ENCODE measurements at regions not wholly inside any gene's neighbourhood (a gene's known extent, or its start where the extent isn't known, plus 50 kb on each side); places are given as distances from the start of the nearest gene placed in this dataset.

DNA sequence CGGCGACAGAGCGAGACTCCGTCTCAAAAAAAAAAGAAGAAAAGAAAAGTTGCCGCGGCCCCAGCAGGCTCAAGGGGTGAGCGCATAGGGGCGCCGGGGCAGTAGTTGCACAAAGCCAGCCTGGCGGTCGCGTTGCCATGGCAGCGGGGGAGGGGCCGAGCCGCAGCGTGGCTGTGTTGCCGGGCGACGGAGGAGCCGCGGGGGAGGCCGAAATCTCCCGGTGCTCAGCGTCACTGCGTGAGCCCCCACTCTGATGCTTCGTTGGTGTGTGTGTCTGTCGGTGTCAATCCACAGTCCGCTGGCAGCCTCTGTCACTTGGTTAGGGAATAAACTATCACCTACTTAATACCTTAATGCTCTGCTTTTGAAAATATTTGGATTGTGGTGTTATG lies 82.9 kb upstream of the C1QTNF9B start:
- Histone ChIP-seq H3K9ac (ENCODE audit: low read depth in 1 of 2, low read length in 2 of 2) (peak overlapping the region; percentile 24 to 48), H3K4me1 (ENCODE audit: control insufficient read depth in 1 of 2, insufficient read depth in 2 of 2, low read length in 2 of 2) (peaks cover 6 to 10% of the 10 kb centered on the region in 2 donors), H3K27me3 (ENCODE audit: control insufficient read depth in 1 of 2, insufficient read depth in 2 of 2, low read length in 2 of 2) (peaks cover 11 to 12% of the 10 kb centered on the region in 2 donors), H3K9me3 (ENCODE audit: control insufficient read depth in 1 of 2, low read length in 2 of 2) (no peaks in the 10 kb centered on the region), H3K36me3 (ENCODE audit: control insufficient read depth in 1 of 2, insufficient read depth in 2 of 2, low read length in 2 of 2) (no peaks in the 10 kb centered on the region), H3K27ac (ENCODE audit: low read depth, low read length) (peak overlapping the region; percentile 4), H3K4me3 (ENCODE audit: low read depth in 1 of 2, low read length in 2 of 2) (peak overlapping the region; percentile 69 to 74)

DNA sequence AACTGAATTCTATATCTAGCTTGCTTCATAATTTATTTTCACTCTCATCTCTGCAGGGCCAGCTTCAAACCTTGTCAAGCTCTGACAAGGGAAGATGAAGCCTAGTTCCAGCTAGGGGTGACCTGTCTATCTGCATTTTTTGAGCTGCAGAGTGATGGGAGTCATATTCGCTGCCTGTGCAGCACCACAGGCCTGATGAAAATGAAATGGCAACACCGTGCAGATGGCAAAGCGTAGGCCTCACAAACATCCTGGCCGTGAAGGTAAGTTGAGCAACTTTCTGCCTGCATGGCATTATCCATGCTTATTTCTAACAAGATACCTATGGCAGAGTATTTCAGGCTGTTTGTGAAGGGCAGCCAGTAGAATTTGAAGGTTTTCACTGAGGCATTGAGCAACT lies 86.4 kb upstream of the C1QTNF9B start:
- Histone ChIP-seq H3K4me1 (ENCODE audit: control insufficient read depth in 1 of 2, insufficient read depth in 2 of 2, low read length in 2 of 2) (peaks cover 9 to 10% of the 10 kb centered on the region in 2 donors), H3K27ac (ENCODE audit: low read depth, low read length) (no peak overlapping the region), H3K4me3 (ENCODE audit: low read depth in 1 of 2, low read length in 2 of 2) (no peak overlapping the region), H3K9me3 (ENCODE audit: control insufficient read depth in 1 of 2, low read length in 2 of 2) (no peaks in the 10 kb centered on the region), H3K27me3 (ENCODE audit: control insufficient read depth in 1 of 2, insufficient read depth in 2 of 2, low read length in 2 of 2) (peaks cover 8 to 11% of the 10 kb centered on the region in 2 donors), H3K9ac (ENCODE audit: low read depth in 1 of 2, low read length in 2 of 2) (no peak overlapping the region), H3K36me3 (ENCODE audit: control insufficient read depth in 1 of 2, insufficient read depth in 2 of 2, low read length in 2 of 2) (no peaks in the 10 kb centered on the region)

DNA sequence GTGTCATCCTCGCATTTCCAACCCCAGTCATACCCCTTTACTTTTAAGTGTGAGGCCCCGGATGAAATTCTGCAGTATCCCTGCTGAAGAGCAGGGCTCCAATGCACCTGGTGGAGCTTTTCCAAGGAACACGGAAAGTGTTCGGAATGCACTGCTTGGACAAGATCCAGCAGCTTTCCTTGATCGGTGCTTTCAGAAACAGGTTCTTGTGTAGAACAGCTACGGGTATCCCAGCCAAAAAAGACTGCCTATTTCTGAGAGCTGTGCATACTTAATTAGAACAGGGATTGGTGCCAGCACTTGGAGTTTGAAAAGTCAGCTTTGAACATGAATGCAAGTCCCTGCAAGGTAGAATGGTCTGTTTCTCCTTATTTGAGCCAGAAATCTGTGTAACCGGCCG lies 87.2 kb upstream of the C1QTNF9B start:
- Histone ChIP-seq H3K27me3 (ENCODE audit: control insufficient read depth in 1 of 2, insufficient read depth in 2 of 2, low read length in 2 of 2) (peaks cover 7 to 8% of the 10 kb centered on the region in 2 donors), H3K4me3 (ENCODE audit: low read depth in 1 of 2, low read length in 2 of 2) (peak overlapping the region; percentile 13), H3K36me3 (ENCODE audit: control insufficient read depth in 1 of 2, insufficient read depth in 2 of 2, low read length in 2 of 2) (no peaks in the 10 kb centered on the region), H3K4me1 (ENCODE audit: control insufficient read depth in 1 of 2, insufficient read depth in 2 of 2, low read length in 2 of 2) (peaks cover 10 to 12% of the 10 kb centered on the region in 2 donors), H3K9ac (ENCODE audit: low read depth in 1 of 2, low read length in 2 of 2) (no peak overlapping the region), H3K9me3 (ENCODE audit: control insufficient read depth in 1 of 2, low read length in 2 of 2) (no peaks in the 10 kb centered on the region), H3K27ac (ENCODE audit: low read depth, low read length) (no peak overlapping the region)

DNA sequence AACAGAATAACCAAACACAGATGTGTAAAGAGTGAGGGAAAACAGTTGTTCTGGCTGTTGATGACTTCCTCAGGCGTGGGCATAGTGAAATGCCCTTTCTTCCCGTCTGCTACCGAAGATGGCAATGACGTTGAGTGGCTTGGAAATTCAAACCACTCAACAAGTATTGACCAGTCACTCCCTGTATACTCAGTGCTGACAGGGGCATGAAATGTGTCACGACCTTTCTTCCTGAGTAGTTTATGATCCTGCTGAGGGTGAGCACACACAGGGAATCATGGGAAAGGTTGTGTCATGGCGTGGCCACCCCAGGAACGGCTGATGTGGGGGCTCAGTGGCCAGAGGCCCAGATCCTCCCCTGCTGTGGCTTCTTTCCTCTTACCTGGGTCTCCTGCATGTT lies 87.8 kb upstream of the C1QTNF9B start:
- no peak overlapping the region for H3K27ac ChIP-seq (ENCODE audit: low read depth, low read length)
- no peaks in the 10 kb centered on the region for H3K36me3 ChIP-seq (ENCODE audit: control insufficient read depth in 1 of 2, insufficient read depth in 2 of 2, low read length in 2 of 2)
- H3K9me3 ChIP-seq (ENCODE audit: control insufficient read depth in 1 of 2, low read length in 2 of 2): no peaks in the 10 kb centered on the region
- peaks cover 2 to 3% of the 10 kb centered on the region in 2 donors for H3K27me3 ChIP-seq (ENCODE audit: control insufficient read depth in 1 of 2, insufficient read depth in 2 of 2, low read length in 2 of 2)
- peak overlapping the region; percentile 13 for H3K4me3 ChIP-seq (ENCODE audit: low read depth in 1 of 2, low read length in 2 of 2)
- no peak overlapping the region for H3K9ac ChIP-seq (ENCODE audit: low read depth in 1 of 2, low read length in 2 of 2)
- H3K4me1 ChIP-seq (ENCODE audit: control insufficient read depth in 1 of 2, insufficient read depth in 2 of 2, low read length in 2 of 2): peaks cover 8 to 17% of the 10 kb centered on the region in 2 donors

DNA sequence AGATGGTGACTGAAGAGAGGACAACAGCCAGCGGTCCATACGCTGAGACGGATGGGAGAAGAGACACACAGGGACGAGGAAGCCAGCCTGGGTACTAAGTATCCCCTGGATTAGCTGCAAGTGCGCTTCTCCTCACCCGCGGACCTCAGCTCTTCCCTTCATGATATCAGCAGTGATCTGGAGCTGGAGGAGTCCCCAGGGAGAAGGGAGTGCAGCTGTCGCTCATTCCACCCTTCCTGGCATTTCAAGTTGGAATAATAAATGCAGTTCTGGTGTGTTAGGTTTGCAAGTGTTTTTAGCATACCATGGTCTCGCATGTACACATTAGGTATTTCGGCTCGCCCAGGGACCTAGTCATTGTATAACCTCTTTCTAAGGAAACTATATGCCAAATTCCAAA lies 88.5 kb upstream of the C1QTNF9B start:
- H3K4me3 ChIP-seq (ENCODE audit: low read depth in 1 of 2, low read length in 2 of 2): no peak overlapping the region
- H3K9ac ChIP-seq (ENCODE audit: low read depth in 1 of 2, low read length in 2 of 2): no peak overlapping the region
- H3K27me3 ChIP-seq (ENCODE audit: control insufficient read depth in 1 of 2, insufficient read depth in 2 of 2, low read length in 2 of 2): no peaks in the 10 kb centered on the region
- H3K27ac ChIP-seq (ENCODE audit: low read depth, low read length): no peak overlapping the region
- H3K4me1 ChIP-seq (ENCODE audit: control insufficient read depth in 1 of 2, insufficient read depth in 2 of 2, low read length in 2 of 2): peaks cover 16 to 24% of the 10 kb centered on the region in 2 donors
- H3K9me3 ChIP-seq (ENCODE audit: control insufficient read depth in 1 of 2, low read length in 2 of 2): no peaks in the 10 kb centered on the region
- H3K36me3 ChIP-seq (ENCODE audit: control insufficient read depth in 1 of 2, insufficient read depth in 2 of 2, low read length in 2 of 2): no peaks in the 10 kb centered on the region

DNA sequence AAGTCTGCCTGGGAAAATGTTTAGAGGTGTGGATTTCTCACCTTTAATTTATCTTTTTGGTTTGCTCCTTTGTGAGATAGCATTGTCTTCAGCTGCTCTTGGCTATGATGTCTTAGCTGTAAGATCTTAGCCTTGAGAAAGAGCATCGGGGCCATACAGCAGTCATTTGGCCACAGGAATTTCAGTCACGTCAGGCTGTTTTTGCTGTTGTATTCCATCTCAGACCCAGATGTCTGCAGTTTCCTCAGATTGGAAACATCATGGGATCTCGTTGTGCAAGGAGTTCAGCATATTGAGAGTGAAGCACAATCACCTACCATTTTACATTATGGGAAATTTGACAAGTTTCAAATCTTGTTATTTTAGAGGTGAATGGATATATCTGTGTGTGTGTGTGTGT lies 89.3 kb upstream of the C1QTNF9B start:
- H3K9ac ChIP-seq (ENCODE audit: low read depth in 1 of 2, low read length in 2 of 2): no peak overlapping the region
- no peak overlapping the region for H3K4me3 ChIP-seq (ENCODE audit: low read depth in 1 of 2, low read length in 2 of 2)
- no peak overlapping the region for H3K27ac ChIP-seq (ENCODE audit: low read depth, low read length)
- peaks cover 23 to 31% of the 10 kb centered on the region in 2 donors for H3K4me1 ChIP-seq (ENCODE audit: control insufficient read depth in 1 of 2, insufficient read depth in 2 of 2, low read length in 2 of 2)
- no peaks in the 10 kb centered on the region for H3K27me3 ChIP-seq (ENCODE audit: control insufficient read depth in 1 of 2, insufficient read depth in 2 of 2, low read length in 2 of 2)
- no peaks in the 10 kb centered on the region for H3K9me3 ChIP-seq (ENCODE audit: control insufficient read depth in 1 of 2, low read length in 2 of 2)
- H3K36me3 ChIP-seq (ENCODE audit: control insufficient read depth in 1 of 2, insufficient read depth in 2 of 2, low read length in 2 of 2): no peaks in the 10 kb centered on the region

DNA sequence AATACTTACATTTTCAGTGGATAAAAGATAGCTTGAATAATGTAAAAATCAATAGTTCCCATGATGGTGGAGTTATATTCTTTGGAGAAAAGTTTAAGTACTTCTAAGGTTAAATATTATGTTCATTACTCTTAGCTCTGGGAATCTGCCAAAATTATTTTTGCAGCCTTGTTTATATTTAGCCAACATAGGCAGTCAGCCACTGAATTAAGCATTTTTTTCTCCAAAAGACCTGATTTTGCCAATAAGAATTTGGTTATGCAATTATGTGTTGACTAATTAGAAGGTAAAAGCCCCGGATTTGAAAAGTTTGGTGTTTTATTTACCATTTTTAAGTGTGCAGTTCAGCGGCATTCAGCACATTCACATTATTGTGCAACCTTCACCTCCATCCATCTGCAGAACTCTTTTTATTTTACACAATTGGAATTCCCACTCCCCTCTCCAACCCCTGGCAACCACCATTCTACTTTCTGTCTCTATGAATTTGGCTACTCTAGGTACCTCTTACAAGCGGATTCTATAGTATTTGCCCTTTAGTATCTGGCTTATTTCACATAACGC lies 90.1 kb upstream of the C1QTNF9B start:
- no peak overlapping the region for H3K27ac ChIP-seq (ENCODE audit: low read depth, low read length)
- H3K36me3 ChIP-seq (ENCODE audit: control insufficient read depth in 1 of 2, insufficient read depth in 2 of 2, low read length in 2 of 2): no peaks in the 10 kb centered on the region
- peaks cover 23 to 31% of the 10 kb centered on the region in 2 donors for H3K4me1 ChIP-seq (ENCODE audit: control insufficient read depth in 1 of 2, insufficient read depth in 2 of 2, low read length in 2 of 2)
- H3K27me3 ChIP-seq (ENCODE audit: control insufficient read depth in 1 of 2, insufficient read depth in 2 of 2, low read length in 2 of 2): no peaks in the 10 kb centered on the region
- no peak overlapping the region for H3K9ac ChIP-seq (ENCODE audit: low read depth in 1 of 2, low read length in 2 of 2)
- no peaks in the 10 kb centered on the region for H3K9me3 ChIP-seq (ENCODE audit: control insufficient read depth in 1 of 2, low read length in 2 of 2)
- H3K4me3 ChIP-seq (ENCODE audit: low read depth in 1 of 2, low read length in 2 of 2): no peak overlapping the region

DNA sequence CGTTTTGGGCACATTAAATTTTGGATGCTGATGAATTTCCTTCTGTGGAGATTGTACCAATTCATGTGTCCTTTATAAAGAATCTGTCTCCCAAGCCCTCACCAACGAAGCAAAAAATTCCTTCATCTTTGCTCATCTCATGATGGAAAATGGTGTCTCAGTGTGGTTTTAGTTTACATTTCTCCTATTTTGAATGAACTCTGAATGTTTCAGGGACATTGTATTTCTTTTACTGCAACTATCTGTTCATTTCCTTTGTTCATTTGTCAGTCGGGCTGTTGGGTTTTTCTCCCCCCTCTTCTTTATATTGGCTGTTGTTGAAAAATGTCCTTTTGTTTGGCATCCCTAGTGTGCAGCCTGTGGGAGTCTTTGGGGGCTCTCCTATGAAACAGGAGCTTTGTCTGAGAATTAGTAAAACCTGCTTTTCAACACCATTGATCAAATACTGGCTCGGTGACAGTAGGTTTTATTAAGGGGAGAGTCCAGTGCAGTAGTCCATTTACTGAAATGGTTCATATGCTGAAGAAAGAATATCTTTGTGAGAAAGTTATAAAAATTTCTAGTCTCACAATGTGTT lies 91.3 kb upstream of the C1QTNF9B start:
- Histone ChIP-seq H3K27me3 (ENCODE audit: control insufficient read depth in 1 of 2, insufficient read depth in 2 of 2, low read length in 2 of 2) (no peaks in the 10 kb centered on the region), H3K9me3 (ENCODE audit: control insufficient read depth in 1 of 2, low read length in 2 of 2) (no peaks in the 10 kb centered on the region), H3K4me1 (ENCODE audit: control insufficient read depth in 1 of 2, insufficient read depth in 2 of 2, low read length in 2 of 2) (peaks cover 23 to 31% of the 10 kb centered on the region in 2 donors), H3K4me3 (ENCODE audit: low read depth in 1 of 2, low read length in 2 of 2) (no peak overlapping the region), H3K27ac (ENCODE audit: low read depth, low read length) (no peak overlapping the region), H3K36me3 (ENCODE audit: control insufficient read depth in 1 of 2, insufficient read depth in 2 of 2, low read length in 2 of 2) (no peaks in the 10 kb centered on the region), H3K9ac (ENCODE audit: low read depth in 1 of 2, low read length in 2 of 2) (no peak overlapping the region)

DNA sequence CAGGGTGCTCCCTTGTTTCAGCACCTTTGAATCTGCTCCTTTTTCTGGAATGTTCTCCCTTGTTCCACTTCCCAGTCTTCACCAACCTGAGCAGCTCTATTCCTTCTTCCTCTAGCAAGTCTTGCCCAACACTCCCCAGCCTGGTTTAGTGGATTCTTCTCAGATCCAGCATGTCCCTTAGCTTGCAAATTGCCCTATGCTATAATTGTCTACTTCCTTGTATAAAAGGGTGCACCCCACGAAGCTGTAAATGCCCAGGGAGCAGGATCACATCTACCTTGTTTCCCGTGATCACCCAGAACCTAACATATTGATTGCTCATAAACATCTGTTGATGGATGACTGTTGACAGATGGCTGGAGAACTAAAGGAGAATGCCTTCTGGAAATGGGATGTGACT lies 93.2 kb upstream of the C1QTNF9B start:
- H3K36me3 ChIP-seq (ENCODE audit: control insufficient read depth in 1 of 2, insufficient read depth in 2 of 2, low read length in 2 of 2): no peaks in the 10 kb centered on the region
- no peak overlapping the region for H3K9ac ChIP-seq (ENCODE audit: low read depth in 1 of 2, low read length in 2 of 2)
- H3K4me1 ChIP-seq (ENCODE audit: control insufficient read depth in 1 of 2, insufficient read depth in 2 of 2, low read length in 2 of 2): peaks cover 17 to 22% of the 10 kb centered on the region in 2 donors
- H3K4me3 ChIP-seq (ENCODE audit: low read depth in 1 of 2, low read length in 2 of 2): no peak overlapping the region
- no peaks in the 10 kb centered on the region for H3K27me3 ChIP-seq (ENCODE audit: control insufficient read depth in 1 of 2, insufficient read depth in 2 of 2, low read length in 2 of 2)
- no peaks in the 10 kb centered on the region for H3K9me3 ChIP-seq (ENCODE audit: control insufficient read depth in 1 of 2, low read length in 2 of 2)
- no peak overlapping the region for H3K27ac ChIP-seq (ENCODE audit: low read depth, low read length)

DNA sequence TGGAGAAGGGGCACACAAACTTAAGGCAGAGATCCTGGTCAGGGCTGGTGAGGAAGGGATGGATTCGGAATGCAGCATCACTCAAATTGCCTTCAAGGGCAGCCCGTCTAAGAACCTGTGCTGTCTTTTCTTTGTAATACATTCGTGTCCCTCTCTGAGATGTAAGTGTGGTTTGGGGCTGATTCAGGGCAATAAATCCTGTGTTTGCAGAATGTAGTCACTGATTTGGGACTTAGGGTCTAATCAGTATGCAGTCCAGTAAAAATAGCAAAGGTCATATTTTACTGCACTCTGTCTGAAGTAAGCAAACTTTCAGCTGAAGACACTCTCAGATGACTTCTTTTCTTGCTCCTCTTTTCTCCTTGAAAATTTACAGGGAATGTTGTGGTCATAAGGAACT lies 93.8 kb upstream of the C1QTNF9B start:
- Histone ChIP-seq H3K27me3 (ENCODE audit: control insufficient read depth in 1 of 2, insufficient read depth in 2 of 2, low read length in 2 of 2) (no peaks in the 10 kb centered on the region), H3K4me1 (ENCODE audit: control insufficient read depth in 1 of 2, insufficient read depth in 2 of 2, low read length in 2 of 2) (peaks cover 17 to 22% of the 10 kb centered on the region in 2 donors), H3K27ac (ENCODE audit: low read depth, low read length) (no peak overlapping the region), H3K36me3 (ENCODE audit: control insufficient read depth in 1 of 2, insufficient read depth in 2 of 2, low read length in 2 of 2) (no peaks in the 10 kb centered on the region), H3K9ac (ENCODE audit: low read depth in 1 of 2, low read length in 2 of 2) (no peak overlapping the region), H3K9me3 (ENCODE audit: control insufficient read depth in 1 of 2, low read length in 2 of 2) (no peaks in the 10 kb centered on the region), H3K4me3 (ENCODE audit: low read depth in 1 of 2, low read length in 2 of 2) (no peak overlapping the region)
